ENCODE measurements at regions not wholly inside any gene's neighbourhood (a gene's known extent, or its start where the extent isn't known, plus 50 kb on each side); places are given as distances from the start of the nearest gene placed in this dataset.
"Not testable (repeated sequence)": the region's sequence is repeated elsewhere in the genome, so short reads cannot be mapped to it uniquely, and the experiment has no call there.

- Histone ChIP-seq H3K9me2 (replicated peaks; ENCODE audit: low read depth, low read length) (no peaks in the 10 kb centered on the region), H2AFZ (ENCODE audit: low read length) (no peak overlapping the region), H3K9ac (ENCODE audit: low read depth, low read length, poor library complexity, severe bottlenecking) (no peak overlapping the region), H3K27me3 (ENCODE audit: insufficient read depth, low read length, poor library complexity, severe bottlenecking) (no peaks in the 10 kb centered on the region), H3K36me3 (ENCODE audit: insufficient read depth, low read length) (no peaks in the 10 kb centered on the region), H3K4me2 (ENCODE audit: low read depth, low read length, poor library complexity, severe bottlenecking) (no peak overlapping the region), H3K79me2 (ENCODE audit: insufficient read depth, low read length) (no peaks in the 10 kb centered on the region), H3K4me1 (ENCODE audit: insufficient read depth, low read length, poor library complexity, severe bottlenecking) (no peaks in the 10 kb centered on the region), H3K9me3 (ENCODE audit: insufficient read depth, low read depth, low read length) (peaks cover 3% of the 10 kb centered on the region; the same call in 1 of the 2 replicates), H3K4me3 (ENCODE audit: low read length, poor library complexity, severe bottlenecking) (no peak overlapping the region), H3F3A (ENCODE audit: low read depth) (no peaks in the 10 kb centered on the region), H4K20me1 (ENCODE audit: insufficient read depth, low read length, poor library complexity, severe bottlenecking) (no peaks in the 10 kb centered on the region)
- TF ChIP-seq CTCF (conservative IDR thresholded peaks at IDR 0.05; ENCODE audit: low read length), result no peak
- no peak for TF ChIP-seq EZH2phosphoT487 (IDR thresholded peaks at IDR 0.05; ENCODE audit: borderline replicate concordance)
These were observed 1190.8 kb upstream of the AUTS2 start for GRCh38 chr7:68407460-68407859.

DNA sequence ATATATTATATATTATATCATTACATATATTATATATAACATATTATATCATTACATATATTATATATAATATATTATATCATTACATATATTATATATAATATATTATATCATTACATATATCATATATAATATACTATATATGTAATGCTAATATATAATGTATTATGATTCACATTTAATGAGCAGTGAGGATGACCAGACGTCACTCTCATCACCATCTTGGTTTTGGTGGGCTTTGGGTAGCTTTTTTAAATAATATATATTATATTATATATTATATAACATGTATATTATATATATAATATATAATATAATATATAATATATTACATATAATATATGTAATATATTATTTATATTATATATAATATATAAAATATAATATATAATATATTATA lies 1189.4 kb upstream of the AUTS2 start:
- Histone ChIP-seq H4K20me1 (ENCODE audit: insufficient read depth, low read length, poor library complexity, severe bottlenecking) (no peaks in the 10 kb centered on the region), H3K27me3 (ENCODE audit: insufficient read depth, low read length, poor library complexity, severe bottlenecking) (no peaks in the 10 kb centered on the region), H3K9me3 (ENCODE audit: insufficient read depth, low read depth, low read length) (peaks cover 3% of the 10 kb centered on the region; the same call in 1 of the 2 replicates), H3K9me2 (replicated peaks; ENCODE audit: low read depth, low read length) (no peaks in the 10 kb centered on the region), H3K79me2 (ENCODE audit: insufficient read depth, low read length) (no peaks in the 10 kb centered on the region), H3K4me2 (ENCODE audit: low read depth, low read length, poor library complexity, severe bottlenecking) (no peak overlapping the region), H3K36me3 (ENCODE audit: insufficient read depth, low read length) (no peaks in the 10 kb centered on the region), H3F3A (ENCODE audit: low read depth) (no peaks in the 10 kb centered on the region), H3K9ac (ENCODE audit: low read depth, low read length, poor library complexity, severe bottlenecking) (no peak overlapping the region), H3K4me1 (ENCODE audit: insufficient read depth, low read length, poor library complexity, severe bottlenecking) (no peaks in the 10 kb centered on the region), H2AFZ (ENCODE audit: low read length) (no peak overlapping the region), H3K4me3 (ENCODE audit: low read length, poor library complexity, severe bottlenecking) (no peak overlapping the region)
- TF ChIP-seq CTCF (conservative IDR thresholded peaks at IDR 0.05; ENCODE audit: low read length), result no peak
- TF ChIP-seq EZH2phosphoT487 (IDR thresholded peaks at IDR 0.05; ENCODE audit: borderline replicate concordance), result no peak

DNA sequence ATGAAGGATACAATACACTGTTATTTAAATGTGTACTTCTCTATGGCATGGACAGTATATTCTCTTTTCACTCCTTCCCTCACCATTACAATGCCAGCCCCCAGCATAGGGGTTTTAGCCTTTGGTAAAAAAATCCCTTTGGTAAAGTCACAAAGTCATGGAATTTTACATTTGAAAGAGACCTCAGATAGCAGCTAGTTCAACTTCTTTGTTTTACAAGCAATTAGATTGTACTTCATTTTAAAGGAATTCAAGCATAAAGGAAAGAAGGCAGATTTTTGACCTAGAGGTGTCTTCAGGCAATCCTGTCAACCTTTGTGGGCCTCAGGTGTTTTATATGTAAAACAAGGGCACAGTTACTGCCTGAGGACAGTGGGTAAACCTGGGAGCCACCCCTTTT lies 1188.4 kb upstream of the AUTS2 start:
- Histone ChIP-seq H3K9me3 (ENCODE audit: insufficient read depth, low read depth, low read length) (peaks cover 3% of the 10 kb centered on the region; the same call in 1 of the 2 replicates), H3K36me3 (ENCODE audit: insufficient read depth, low read length) (no peaks in the 10 kb centered on the region), H3K9ac (ENCODE audit: low read depth, low read length, poor library complexity, severe bottlenecking) (no peak overlapping the region), H3K4me1 (ENCODE audit: insufficient read depth, low read length, poor library complexity, severe bottlenecking) (no peaks in the 10 kb centered on the region), H3K4me2 (ENCODE audit: low read depth, low read length, poor library complexity, severe bottlenecking) (no peak overlapping the region), H3K4me3 (ENCODE audit: low read length, poor library complexity, severe bottlenecking) (no peak overlapping the region), H3F3A (ENCODE audit: low read depth) (no peaks in the 10 kb centered on the region), H4K20me1 (ENCODE audit: insufficient read depth, low read length, poor library complexity, severe bottlenecking) (no peaks in the 10 kb centered on the region), H3K79me2 (ENCODE audit: insufficient read depth, low read length) (no peaks in the 10 kb centered on the region), H2AFZ (ENCODE audit: low read length) (no peak overlapping the region), H3K9me2 (replicated peaks; ENCODE audit: low read depth, low read length) (no peaks in the 10 kb centered on the region), H3K27me3 (ENCODE audit: insufficient read depth, low read length, poor library complexity, severe bottlenecking) (no peaks in the 10 kb centered on the region)
- TF ChIP-seq CTCF (conservative IDR thresholded peaks at IDR 0.05; ENCODE audit: low read length) (no peak), EZH2phosphoT487 (IDR thresholded peaks at IDR 0.05; ENCODE audit: borderline replicate concordance) (no peak)

GRCh38 chr7:68410693-68411092 lies 1187.6 kb upstream of the AUTS2 start:
- H3K4me1 ChIP-seq (ENCODE audit: insufficient read depth, low read length, poor library complexity, severe bottlenecking); H3F3A ChIP-seq (ENCODE audit: low read depth); H3K9me3 ChIP-seq (ENCODE audit: insufficient read depth, low read depth, low read length); H3K27me3 ChIP-seq (ENCODE audit: insufficient read depth, low read length, poor library complexity, severe bottlenecking); H3K9me2 ChIP-seq (replicated peaks; ENCODE audit: low read depth, low read length); H3K4me2 ChIP-seq (ENCODE audit: low read depth, low read length, poor library complexity, severe bottlenecking); H3K4me3 ChIP-seq (ENCODE audit: low read length, poor library complexity, severe bottlenecking); H3K9ac ChIP-seq (ENCODE audit: low read depth, low read length, poor library complexity, severe bottlenecking); H2AFZ ChIP-seq (ENCODE audit: low read length); H3K36me3 ChIP-seq (ENCODE audit: insufficient read depth, low read length); H3K79me2 ChIP-seq (ENCODE audit: insufficient read depth, low read length); H4K20me1 ChIP-seq (ENCODE audit: insufficient read depth, low read length, poor library complexity, severe bottlenecking): not testable (repeated sequence)
